CD8-positive, alpha-beta memory T cell (primary cell): ENCODE measurements at regions not wholly inside any gene's neighbourhood (a gene's known extent, or its start where the extent isn't known, plus 50 kb on each side); places are given as distances from the start of the nearest gene placed in this dataset.
"Not testable (repeated sequence)": the region's sequence is repeated elsewhere in the genome, so short reads cannot be mapped to it uniquely, and the experiment has no call there.

ENCODE experiments used
- CTCF ChIA-PET: fragments of 350-600 bp; sonication (Branson Sonifier 250); formaldehyde crosslinking; loops from one replicate; lab custom pipeline; 2021; ENCODE audit warnings: antibody characterized with exemption; lab: Charles Lee
- POLR2A ChIA-PET: fragments of 350-600 bp; sonication (Branson Sonifier 250); formaldehyde crosslinking; loops from one replicate; lab custom pipeline; 2021; ENCODE audit warnings: antibody characterized with exemption; lab: Charles Lee
- DNase-seq, 5 donors: peaks; one replicate each; pipeline versions ENCODE4 v3.0.0 to v3.0.0-alpha.2; 2020 to 2022; ENCODE audit warnings: mixed read lengths in 1 of 5
- H3K27ac ChIP-seq: one replicate; pipeline ENCODE4 v1.7.0; 2013; ENCODE audit warnings: low read depth, mild to moderate bottlenecking, low read length, moderate library complexity
- H3K27me3 ChIP-seq: 2 replicates; pipeline ENCODE4 v1.7.0; 2013; ENCODE audit warnings: low read length, mild to moderate bottlenecking; ENCODE audit not compliant: insufficient read depth, poor library complexity, severe bottlenecking
- H3K36me3 ChIP-seq: 2 replicates; pipeline ENCODE4 v1.7.0; 2013; ENCODE audit warnings: mild to moderate bottlenecking, low read length, moderate library complexity; ENCODE audit not compliant: insufficient read depth
- H3K4me1 ChIP-seq: 2 replicates; pipeline ENCODE4 v1.7.0; 2013; ENCODE audit warnings: mild to moderate bottlenecking, low read length, moderate library complexity; ENCODE audit not compliant: insufficient read depth
- H3K4me3 ChIP-seq: 2 replicates; pipeline ENCODE4 v1.7.0; 2013; ENCODE audit warnings: mild to moderate bottlenecking, low read length
- H3K9me3 ChIP-seq: 2 replicates; pipeline ENCODE4 v1.7.0; 2013; ENCODE audit warnings: mild to moderate bottlenecking, low read length
- H3K27ac Mint-ChIP-seq, 8 donors: one replicate each; pipeline ENCODE4 v1.8.0; 2020 to 2021; ENCODE audit warnings: mixed read lengths in 8 of 8, mild to moderate bottlenecking in 6 of 8, inconsistent platforms in 3 of 8, moderate library complexity in 3 of 8
- H3K27me3 Mint-ChIP-seq, 2 donors: one replicate each; pipeline ENCODE4 v1.8.0; 2020 to 2021; ENCODE audit warnings: mixed read lengths in 2 of 2, mild to moderate bottlenecking in 1 of 2, moderate library complexity in 1 of 2
- H3K36me3 Mint-ChIP-seq, 3 donors: one replicate each; pipeline ENCODE4 v1.8.0; 2020 to 2021; ENCODE audit warnings: mixed read lengths in 3 of 3, inconsistent platforms in 1 of 3, mild to moderate bottlenecking in 1 of 3
- H3K4me1 Mint-ChIP-seq, 3 donors: one replicate each; pipeline ENCODE4 v1.8.0; 2020 to 2021; ENCODE audit warnings: mixed read lengths in 3 of 3, inconsistent platforms in 1 of 3, mild to moderate bottlenecking in 1 of 3
- H3K4me3 Mint-ChIP-seq, 7 donors: one replicate each; pipeline ENCODE4 v1.8.0; 2020 to 2021; ENCODE audit warnings: mixed read lengths in 7 of 7, mild to moderate bottlenecking in 6 of 7, moderate library complexity in 4 of 7, inconsistent platforms in 2 of 7
- H3K9me3 Mint-ChIP-seq, 5 donors: one replicate each; pipeline ENCODE4 v1.8.0; 2020 to 2022; ENCODE audit warnings: mixed read lengths in 5 of 5, mild to moderate bottlenecking in 3 of 5, moderate library complexity in 2 of 5, inconsistent platforms in 1 of 5

GRCh38 chr9:27801545-27801944 lies 228.3 kb upstream of the C9orf72 start:
- no peaks in the 10 kb centered on the region for H3K9me3 ChIP-seq
- H3K27ac ChIP-seq = no peak overlapping the region
- H3K36me3 Mint-ChIP-seq = no peaks in the 10 kb centered on the region
- H3K27me3 Mint-ChIP-seq = no peaks in the 10 kb centered on the region
- no peaks in the 10 kb centered on the region for H3K9me3 Mint-ChIP-seq
- no peak overlapping the region for H3K4me3 Mint-ChIP-seq
- H3K36me3 ChIP-seq = no peaks in the 10 kb centered on the region
- no peaks in the 10 kb centered on the region for H3K4me1 ChIP-seq
- no peaks in the 10 kb centered on the region for H3K27me3 ChIP-seq
- no peak for DNase-seq
- H3K4me1 Mint-ChIP-seq = no peaks in the 10 kb centered on the region
- ChIA-PET POLR2A (no interaction called here), CTCF (no interaction called here)
- no peak overlapping the region for H3K27ac Mint-ChIP-seq
- H3K4me3 ChIP-seq = no peak overlapping the region

GRCh38 chr9:27802418-27802817 lies 229.1 kb upstream of the C9orf72 start:
- Mint-ChIP-seq H3K4me1 (no peaks in the 10 kb centered on the region), H3K4me3 (no peak overlapping the region), H3K36me3 (no peaks in the 10 kb centered on the region), H3K27ac (no peak overlapping the region), H3K9me3 (no peaks in the 10 kb centered on the region), H3K27me3 (no peaks in the 10 kb centered on the region)
- CTCF ChIA-PET = no interaction called here
- POLR2A ChIA-PET = no interaction called here
- DNase-seq = no peak
- Histone ChIP-seq H3K4me1 (no peaks in the 10 kb centered on the region), H3K36me3 (no peaks in the 10 kb centered on the region), H3K4me3 (no peak overlapping the region), H3K9me3 (no peaks in the 10 kb centered on the region), H3K27ac (no peak overlapping the region), H3K27me3 (no peaks in the 10 kb centered on the region)

GRCh38 chr9:27808864-27809263 lies 235.6 kb upstream of the C9orf72 start:
- H3K27ac Mint-ChIP-seq = no peak overlapping the region
- no peak overlapping the region for H3K4me3 ChIP-seq
- H3K27me3 ChIP-seq = no peaks in the 10 kb centered on the region
- ChIA-PET CTCF (no interaction called here), POLR2A (no interaction called here)
- H3K36me3 ChIP-seq = no peaks in the 10 kb centered on the region
- no peak overlapping the region for H3K4me3 Mint-ChIP-seq
- H3K27me3 Mint-ChIP-seq = no peaks in the 10 kb centered on the region
- no peaks in the 10 kb centered on the region for H3K4me1 Mint-ChIP-seq
- H3K27ac ChIP-seq = no peak overlapping the region
- DNase-seq = no peak
- H3K9me3 ChIP-seq = no peaks in the 10 kb centered on the region
- no peaks in the 10 kb centered on the region for H3K36me3 Mint-ChIP-seq
- no peaks in the 10 kb centered on the region for H3K4me1 ChIP-seq
- H3K9me3 Mint-ChIP-seq = no peaks in the 10 kb centered on the region

- no peaks in the 10 kb centered on the region for H3K36me3 Mint-ChIP-seq
- peaks cover 0 to 1% of the 10 kb centered on the region in 2 donors for H3K27me3 Mint-ChIP-seq
- H3K9me3 ChIP-seq = no peaks in the 10 kb centered on the region
- H3K27me3 ChIP-seq = no peaks in the 10 kb centered on the region
- peaks cover 0 to 5% (median 0%) of the 10 kb centered on the region in 5 donors for H3K9me3 Mint-ChIP-seq
- POLR2A ChIA-PET = no interaction called here
- no peak overlapping the region for H3K4me3 Mint-ChIP-seq
- no peaks in the 10 kb centered on the region for H3K4me1 ChIP-seq
- H3K4me1 Mint-ChIP-seq = no peaks in the 10 kb centered on the region
- no peak overlapping the region for H3K27ac ChIP-seq
- CTCF ChIA-PET = no interaction called here
- H3K36me3 ChIP-seq = no peaks in the 10 kb centered on the region
- no peak overlapping the region for H3K4me3 ChIP-seq
- no peak overlapping the region for H3K27ac Mint-ChIP-seq
- DNase-seq = no peak
Observed at GRCh38 chr9:27817747-27818146, 244.5 kb upstream of the C9orf72 start.

- H3K27ac Mint-ChIP-seq = no peak overlapping the region
- H3K9me3 Mint-ChIP-seq = peaks cover 0 to 5% (median 0%) of the 10 kb centered on the region in 5 donors
- peaks cover 0 to 1% of the 10 kb centered on the region in 2 donors for H3K27me3 Mint-ChIP-seq
- no peak for DNase-seq
- no peaks in the 10 kb centered on the region for H3K36me3 ChIP-seq
- no peak overlapping the region for H3K27ac ChIP-seq
- H3K4me3 Mint-ChIP-seq = no peak overlapping the region
- H3K4me1 ChIP-seq = no peaks in the 10 kb centered on the region
- no peak overlapping the region for H3K4me3 ChIP-seq
- H3K36me3 Mint-ChIP-seq = no peaks in the 10 kb centered on the region
- H3K4me1 Mint-ChIP-seq = no peaks in the 10 kb centered on the region
- no peaks in the 10 kb centered on the region for H3K9me3 ChIP-seq
- no peaks in the 10 kb centered on the region for H3K27me3 ChIP-seq
- ChIA-PET POLR2A (no interaction called here), CTCF (no interaction called here)
Observed at GRCh38 chr9:27818348-27818747, 245.1 kb upstream of the C9orf72 start.

GRCh38 chr9:27828908-27829307 lies 255.6 kb upstream of the C9orf72 start:
- H3K27me3 Mint-ChIP-seq = no peaks in the 10 kb centered on the region
- Histone ChIP-seq H3K4me1 (no peaks in the 10 kb centered on the region), H3K36me3 (no peaks in the 10 kb centered on the region), H3K27ac (no peak overlapping the region), H3K27me3 (no peaks in the 10 kb centered on the region), H3K4me3 (no peak overlapping the region), H3K9me3 (no peaks in the 10 kb centered on the region)
- no peak overlapping the region for H3K27ac Mint-ChIP-seq
- DNase-seq = no peak
- CTCF ChIA-PET = no interaction called here
- no peaks in the 10 kb centered on the region for H3K36me3 Mint-ChIP-seq
- H3K4me1 Mint-ChIP-seq = no peaks in the 10 kb centered on the region
- POLR2A ChIA-PET = no interaction called here
- peaks cover 0 to 2% (median 0%) of the 10 kb centered on the region in 5 donors for H3K9me3 Mint-ChIP-seq
- H3K4me3 Mint-ChIP-seq = no peak overlapping the region

- DNase-seq = no peak
- H3K27me3 Mint-ChIP-seq = no peaks in the 10 kb centered on the region
- H3K4me1 Mint-ChIP-seq = no peaks in the 10 kb centered on the region
- no peaks in the 10 kb centered on the region for H3K36me3 Mint-ChIP-seq
- no peak overlapping the region for H3K4me3 ChIP-seq
- H3K27ac ChIP-seq = no peak overlapping the region
- H3K9me3 ChIP-seq = no peaks in the 10 kb centered on the region
- H3K9me3 Mint-ChIP-seq = peaks cover 0 to 2% (median 0%) of the 10 kb centered on the region in 5 donors
- H3K4me3 Mint-ChIP-seq = no peak overlapping the region
- H3K36me3 ChIP-seq = no peaks in the 10 kb centered on the region
- H3K27me3 ChIP-seq = no peaks in the 10 kb centered on the region
- no peak overlapping the region for H3K27ac Mint-ChIP-seq
- ChIA-PET POLR2A (no interaction called here), CTCF (no interaction called here)
- H3K4me1 ChIP-seq = no peaks in the 10 kb centered on the region
Observed at GRCh38 chr9:27829621-27830020, 256.3 kb upstream of the C9orf72 start.

GRCh38 chr9:27832108-27832507 lies 258.8 kb upstream of the C9orf72 start:
- H3K27ac Mint-ChIP-seq, H3K4me3 ChIP-seq, DNase-seq, H3K4me1 ChIP-seq, H3K27ac ChIP-seq, H3K9me3 ChIP-seq, H3K27me3 Mint-ChIP-seq, H3K4me3 Mint-ChIP-seq, CTCF ChIA-PET, POLR2A ChIA-PET, H3K36me3 Mint-ChIP-seq, H3K36me3 ChIP-seq, H3K9me3 Mint-ChIP-seq, H3K4me1 Mint-ChIP-seq, H3K27me3 ChIP-seq: not testable (repeated sequence)

- H3K4me3 ChIP-seq = no peak overlapping the region
- Mint-ChIP-seq H3K4me1 (no peaks in the 10 kb centered on the region), H3K27me3 (no peaks in the 10 kb centered on the region), H3K4me3 (no peak overlapping the region), H3K36me3 (no peaks in the 10 kb centered on the region), H3K9me3 (peaks cover 0 to 4% (median 0%) of the 10 kb centered on the region in 5 donors), H3K27ac (no peak overlapping the region)
- no peak overlapping the region for H3K27ac ChIP-seq
- no peak for DNase-seq
- ChIA-PET POLR2A (no interaction called here), CTCF (no interaction called here)
- no peaks in the 10 kb centered on the region for H3K36me3 ChIP-seq
- H3K27me3 ChIP-seq = no peaks in the 10 kb centered on the region
- H3K4me1 ChIP-seq = no peaks in the 10 kb centered on the region
- no peaks in the 10 kb centered on the region for H3K9me3 ChIP-seq
Observed at GRCh38 chr9:27835286-27835685, 262.0 kb upstream of the C9orf72 start.
